Posterior cingulate gyrus (tissue), 11 donors: ENCODE measurements at regions not wholly inside any gene's neighbourhood (a gene's known extent, or its start where the extent isn't known, plus 50 kb on each side); places are given as distances from the start of the nearest gene placed in this dataset.
"Not testable (repeated sequence)": the region's sequence is repeated elsewhere in the genome, so short reads cannot be mapped to it uniquely, and the experiment has no call there.

Experiments
- DNase-seq, 10 donors: peaks; one replicate each; pipeline versions ENCODE4 v3.0.0 to v3.0.0-alpha.2; 2020 to 2021; ENCODE audit warnings: mixed read lengths in 3 of 10
- intact Hi-C: fragments of 100-400 bp; cut with DNase I; formaldehyde crosslinking; loops from one replicate; pipeline ENCODE4 v1.15.1; 2023

DNA sequence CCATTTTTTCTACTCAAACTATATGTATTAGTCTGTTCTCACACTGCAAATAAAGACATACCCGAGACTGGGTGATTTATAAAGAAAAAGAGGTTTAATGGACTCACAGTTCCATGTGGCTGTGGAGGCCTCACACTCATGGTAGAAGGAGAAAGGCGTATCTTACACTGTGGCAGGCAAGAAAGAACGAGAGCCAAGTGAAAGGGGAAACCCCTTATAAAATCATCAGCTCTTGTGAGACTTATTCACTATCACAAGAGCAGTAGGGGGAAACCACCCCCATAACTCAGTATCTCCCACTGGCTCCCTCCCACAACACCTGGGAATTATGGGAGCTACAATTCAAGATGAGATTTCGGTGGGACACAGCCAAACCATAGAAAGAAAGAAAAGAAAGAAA is 266.3 kb upstream of the TLE3 start:
- DNase-seq, intact Hi-C loops: not testable (repeated sequence)

DNA sequence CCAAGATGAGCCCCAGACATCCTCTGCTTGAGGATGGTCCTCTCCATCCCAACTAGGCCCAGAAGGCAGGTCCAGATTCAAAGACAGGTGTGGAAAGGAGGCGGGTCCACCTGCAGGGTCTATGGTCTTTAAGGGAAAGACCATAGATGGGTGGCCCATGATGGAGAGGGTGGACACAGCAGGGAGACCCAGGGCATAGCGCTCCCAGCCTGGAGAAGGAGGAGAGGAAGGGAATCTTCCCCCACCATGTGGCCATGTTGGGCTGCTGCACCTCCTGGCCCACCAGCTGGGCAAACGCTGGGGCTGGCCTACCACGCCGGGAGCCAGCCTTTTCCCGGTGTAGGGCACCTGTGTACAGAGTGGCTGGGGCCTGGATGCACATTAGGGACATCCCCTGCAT is 265.2 kb upstream of the TLE3 start:
- intact Hi-C loops = no loop called here
- DNase-seq = no peak

DNA sequence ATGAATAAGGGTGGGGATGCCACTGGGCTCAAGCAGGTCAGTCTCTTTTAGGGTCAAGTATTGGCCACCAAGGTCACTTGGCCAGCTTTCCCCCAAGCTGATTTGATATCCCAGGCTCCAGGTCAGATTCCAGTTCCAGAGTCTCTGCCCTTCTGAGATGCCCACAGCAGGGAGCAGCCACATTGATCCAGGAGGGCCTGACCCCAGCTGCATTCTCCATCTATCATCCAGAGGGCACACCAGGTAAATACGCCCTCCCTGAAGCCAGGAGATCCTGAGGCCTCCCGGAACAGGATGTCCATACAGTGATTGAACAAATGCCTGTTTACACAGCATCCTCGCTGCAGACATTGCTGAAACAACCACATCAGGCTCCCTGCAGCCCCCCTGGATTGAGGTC is 264.6 kb upstream of the TLE3 start:
- intact Hi-C loops = no loop called here
- no peak for DNase-seq

DNA sequence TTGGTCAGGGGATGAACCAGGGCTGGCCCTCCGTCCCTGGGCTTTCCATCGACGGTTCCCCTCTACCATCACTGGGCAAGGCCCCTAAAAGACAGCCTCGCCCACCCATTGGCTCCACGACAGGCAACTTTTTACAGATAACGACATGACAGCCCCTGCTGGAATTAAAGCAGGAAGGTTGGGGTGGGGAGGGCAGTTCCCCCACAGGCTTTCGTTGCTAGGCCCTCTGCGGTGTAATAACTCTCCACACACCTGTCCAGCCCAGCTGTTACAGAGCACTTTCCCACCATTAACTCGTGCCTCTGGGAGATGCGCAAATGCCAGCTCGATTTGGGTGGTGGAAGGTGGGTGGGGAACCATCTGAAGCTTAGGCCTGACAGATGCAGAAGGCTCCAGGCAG is 264.2 kb upstream of the TLE3 start:
- DNase-seq = no peak
- intact Hi-C loops = no loop called here

DNA sequence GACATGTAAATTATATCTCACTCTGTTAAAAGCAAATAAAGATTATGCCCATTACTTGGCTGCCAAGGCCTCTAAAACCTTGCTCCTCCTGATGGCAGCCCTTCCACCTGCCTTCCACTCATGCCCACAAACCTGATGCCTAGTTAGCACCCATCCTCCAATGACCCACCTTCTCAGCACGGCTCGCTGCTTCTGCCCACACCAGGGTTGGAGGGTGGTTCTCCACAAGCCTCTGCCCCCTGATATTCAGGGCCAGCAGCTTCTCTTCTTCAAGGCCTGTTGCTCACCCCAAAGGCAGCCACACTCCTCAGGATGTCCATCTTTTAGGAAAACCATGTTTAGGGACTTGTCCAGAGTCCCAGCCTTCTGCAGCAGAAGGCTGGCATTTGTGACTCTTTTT is 263.4 kb upstream of the TLE3 start:
- intact Hi-C loops = no loop called here

DNA sequence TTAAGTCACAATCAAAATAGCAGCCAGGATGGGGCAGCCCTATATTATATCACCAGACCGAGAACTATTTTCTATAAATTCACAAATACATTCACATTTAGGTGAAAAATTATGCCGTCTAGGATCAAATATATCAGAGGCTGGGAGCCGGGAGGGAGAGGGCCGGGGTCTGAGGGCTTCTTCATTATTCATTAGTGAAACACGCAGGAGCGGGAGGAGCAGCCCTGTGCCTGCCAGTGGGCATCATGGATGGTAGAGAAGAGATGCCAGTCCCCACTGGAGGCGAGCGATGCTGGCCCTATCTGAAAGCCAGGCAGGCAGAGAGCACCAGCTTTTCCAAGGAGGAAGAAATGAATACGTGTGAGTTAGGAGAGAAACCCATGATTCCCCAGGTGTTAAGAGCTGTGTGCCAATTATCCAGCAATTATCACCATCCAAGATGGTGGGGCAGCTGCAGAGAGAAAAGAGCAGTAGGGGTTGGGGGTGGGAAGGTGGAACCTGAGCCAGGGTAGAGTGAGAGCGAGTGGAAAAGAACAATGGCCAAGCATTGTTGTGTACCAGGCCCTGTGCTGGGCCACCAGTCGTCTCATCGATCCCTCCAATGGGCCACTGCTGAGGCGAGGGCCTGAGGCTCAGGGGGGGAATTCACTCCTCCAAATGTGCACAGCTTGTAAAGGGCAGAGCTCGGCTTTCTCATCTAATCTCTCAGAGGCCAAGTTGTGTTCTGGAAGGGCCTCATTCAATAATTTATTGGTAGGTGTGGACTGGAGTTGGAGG is 261.3 kb upstream of the TLE3 start:
- intact Hi-C loops = no loop called here
- no peak for DNase-seq

More for the DNA sequence above, 263.4 kb upstream of the TLE3 start:
- no peak for DNase-seq

DNA sequence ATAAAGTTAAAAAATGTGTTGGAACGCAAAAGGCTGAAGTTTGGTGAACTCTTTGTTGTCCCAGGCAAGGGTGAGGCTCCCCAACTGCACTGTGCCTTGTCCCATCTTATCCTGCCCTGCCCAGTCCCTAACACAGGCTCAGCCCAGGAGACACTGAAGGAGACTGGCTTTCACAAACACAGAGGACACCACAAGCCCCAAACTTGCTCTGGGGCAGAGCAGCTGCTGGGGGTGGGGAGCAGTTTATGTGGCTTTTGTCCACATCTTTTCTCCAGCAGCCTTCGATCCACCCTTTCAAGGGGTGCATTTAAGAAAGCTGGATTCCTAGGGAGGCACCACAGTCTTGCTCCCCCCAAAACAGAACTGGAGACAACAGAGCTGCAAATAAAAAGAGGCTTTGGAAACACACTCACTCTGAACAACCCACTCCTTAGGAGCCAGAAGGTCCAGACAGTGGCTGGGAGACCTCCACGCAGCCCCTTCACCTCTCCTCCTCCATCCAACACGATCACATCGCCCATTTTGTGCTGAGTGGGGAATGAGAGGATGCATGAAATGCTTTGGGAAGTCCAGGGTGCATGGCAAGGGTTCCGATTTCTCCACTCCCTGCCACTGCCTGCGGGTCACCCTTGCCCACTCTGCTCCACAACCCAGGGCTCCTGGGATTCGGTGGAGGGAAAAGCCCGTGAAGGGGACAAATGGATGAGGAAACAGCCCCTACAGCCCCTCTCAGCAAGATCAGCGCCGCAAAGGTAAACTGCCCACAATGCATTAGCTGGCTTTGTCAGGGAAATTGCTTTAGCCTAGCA is 260.5 kb upstream of the TLE3 start:
- no peak for DNase-seq
- intact Hi-C loops = no loop called here

DNA sequence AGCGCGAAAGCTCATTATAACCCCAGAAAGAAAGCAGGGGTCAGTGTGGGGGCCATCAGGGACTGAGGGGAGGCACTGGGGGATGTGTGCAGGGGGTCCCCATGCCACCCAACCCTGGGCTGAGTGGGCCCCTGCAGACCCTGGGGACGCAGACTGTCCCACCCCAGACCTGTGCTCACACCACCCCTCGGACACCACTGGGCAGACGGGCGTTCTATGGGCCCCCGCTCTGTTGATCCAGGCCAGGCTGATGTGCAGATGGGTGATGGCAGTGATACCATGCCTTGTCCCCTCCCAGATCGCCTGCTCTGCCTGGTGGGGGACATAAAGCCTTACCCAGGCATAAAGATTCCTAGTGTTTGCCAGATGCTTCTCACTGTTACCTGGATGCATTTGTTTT is 259.7 kb upstream of the TLE3 start:
- peak in 1 of 10 donors; percentile 80 for DNase-seq

DNA sequence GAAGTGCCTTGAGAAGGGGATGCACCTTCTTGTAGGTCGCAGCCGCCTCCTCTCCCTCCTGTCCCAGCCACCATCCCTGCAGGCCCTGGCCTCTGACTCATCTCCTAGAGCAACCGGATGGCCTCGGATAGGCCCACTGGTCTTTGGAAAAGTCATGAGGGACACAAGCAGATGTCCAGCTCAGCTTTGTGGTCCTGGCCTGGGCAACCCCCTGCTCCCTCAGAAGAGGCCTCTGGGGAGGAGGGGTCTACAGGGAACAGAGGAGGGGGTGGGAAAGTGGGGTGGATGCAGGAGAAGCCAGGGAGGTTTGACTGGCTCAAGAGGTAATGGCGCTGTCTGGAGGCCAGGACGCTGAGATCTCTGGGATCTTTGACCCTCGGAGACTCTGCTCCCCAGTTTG is 259.2 kb upstream of the TLE3 start:
- peak in 1 of 10 donors; percentile 29 for DNase-seq
- intact Hi-C loops = no loop called here

More for the DNA sequence above, 259.7 kb upstream of the TLE3 start:
- intact Hi-C loops = no loop called here

DNA sequence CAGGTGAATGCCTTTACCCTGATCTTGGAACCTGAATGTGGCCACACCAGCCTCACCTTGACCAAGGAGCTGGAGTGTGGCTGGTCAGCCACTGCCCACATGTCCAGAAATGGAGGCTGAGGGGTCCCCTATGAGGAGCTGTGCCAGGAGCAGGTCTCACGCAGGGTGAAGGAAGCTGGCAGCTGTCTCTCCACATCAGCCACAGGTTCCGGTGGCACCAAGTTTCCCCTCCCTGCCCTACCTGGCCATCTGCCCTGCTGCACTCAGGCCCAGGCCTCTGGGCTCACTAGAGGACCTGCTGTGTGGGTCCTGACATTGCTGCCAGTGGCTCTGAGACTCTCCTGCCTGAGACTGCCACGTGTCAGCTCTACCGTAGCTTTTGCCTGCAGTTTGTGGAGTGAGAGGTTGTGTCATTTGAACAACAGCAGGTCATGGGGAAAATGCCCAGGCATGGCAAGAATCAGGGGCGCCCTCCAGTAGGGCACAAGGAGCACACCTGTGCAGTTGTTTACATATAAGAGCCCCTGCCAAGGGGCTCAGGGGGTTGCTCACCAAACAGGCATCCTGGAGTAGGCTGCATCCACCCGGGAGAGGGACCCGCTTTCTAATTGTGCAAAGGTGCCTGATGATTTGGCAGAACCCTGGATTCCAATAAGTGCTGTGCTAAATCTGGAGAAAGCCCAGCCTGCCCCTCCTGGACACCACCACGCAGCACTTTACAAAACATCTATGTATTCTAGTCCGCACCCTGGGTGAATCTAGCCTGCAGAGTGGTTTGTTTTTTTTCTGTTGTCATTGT is 258.5 kb upstream of the TLE3 start:
- DNase-seq = peak in 1 of 10 donors; percentile 62
- intact Hi-C loops = no loop called here

DNA sequence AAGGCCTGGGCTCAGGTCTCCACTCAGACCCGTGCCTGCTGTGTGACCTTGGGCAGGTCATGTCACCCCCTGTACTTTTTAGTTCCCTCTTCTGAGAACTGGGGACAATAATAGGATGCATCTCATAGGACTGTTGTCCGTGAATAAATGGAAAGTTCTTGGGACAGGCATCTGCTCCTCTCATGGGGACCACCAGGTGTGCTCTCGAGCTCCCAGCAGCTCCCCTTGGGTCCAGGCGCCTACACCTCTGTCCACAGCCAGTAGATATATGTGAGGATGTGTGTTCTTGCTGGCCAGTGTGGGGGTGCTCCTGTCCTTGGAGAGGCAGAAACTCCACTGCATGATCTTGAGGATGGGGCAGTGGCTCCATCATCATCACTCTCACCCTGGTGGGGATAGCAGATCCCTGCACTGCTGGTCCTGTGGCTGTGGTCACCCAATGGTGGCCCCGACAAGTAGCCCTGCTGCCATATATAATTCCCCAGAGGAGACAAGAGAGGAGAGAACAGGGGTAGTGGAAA is 257.6 kb upstream of the TLE3 start:
- intact Hi-C loops = no loop called here
- no peak for DNase-seq

DNA sequence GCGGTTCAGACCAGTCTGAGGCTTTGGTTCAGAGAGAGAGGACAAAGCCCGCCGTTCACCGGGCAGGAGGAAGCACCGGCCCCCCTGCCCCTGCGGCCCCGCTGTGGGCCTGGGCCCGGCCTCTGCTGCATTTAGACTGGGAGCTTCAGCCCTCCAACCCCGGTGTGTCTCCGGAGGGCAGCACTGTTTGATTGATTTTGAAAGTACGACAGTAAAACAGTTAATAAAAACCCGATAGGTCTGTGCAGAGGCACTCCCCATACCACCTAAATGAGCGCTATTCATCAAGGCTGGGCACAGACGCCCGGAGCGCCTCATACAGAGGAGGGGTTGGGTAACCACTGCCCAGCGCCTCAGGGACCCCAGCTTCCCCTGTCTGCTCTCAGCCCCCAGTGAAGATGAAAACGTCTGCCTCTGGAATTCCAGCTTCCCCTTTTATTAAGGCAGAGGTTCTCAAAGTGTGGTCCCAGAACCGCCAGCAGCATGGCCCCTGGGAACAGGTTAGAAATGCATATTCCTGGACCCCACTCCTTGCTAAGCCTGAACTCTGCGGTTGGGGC is 256.7 kb upstream of the TLE3 start:
- no peak for DNase-seq
- intact Hi-C loops = no loop called here

DNA sequence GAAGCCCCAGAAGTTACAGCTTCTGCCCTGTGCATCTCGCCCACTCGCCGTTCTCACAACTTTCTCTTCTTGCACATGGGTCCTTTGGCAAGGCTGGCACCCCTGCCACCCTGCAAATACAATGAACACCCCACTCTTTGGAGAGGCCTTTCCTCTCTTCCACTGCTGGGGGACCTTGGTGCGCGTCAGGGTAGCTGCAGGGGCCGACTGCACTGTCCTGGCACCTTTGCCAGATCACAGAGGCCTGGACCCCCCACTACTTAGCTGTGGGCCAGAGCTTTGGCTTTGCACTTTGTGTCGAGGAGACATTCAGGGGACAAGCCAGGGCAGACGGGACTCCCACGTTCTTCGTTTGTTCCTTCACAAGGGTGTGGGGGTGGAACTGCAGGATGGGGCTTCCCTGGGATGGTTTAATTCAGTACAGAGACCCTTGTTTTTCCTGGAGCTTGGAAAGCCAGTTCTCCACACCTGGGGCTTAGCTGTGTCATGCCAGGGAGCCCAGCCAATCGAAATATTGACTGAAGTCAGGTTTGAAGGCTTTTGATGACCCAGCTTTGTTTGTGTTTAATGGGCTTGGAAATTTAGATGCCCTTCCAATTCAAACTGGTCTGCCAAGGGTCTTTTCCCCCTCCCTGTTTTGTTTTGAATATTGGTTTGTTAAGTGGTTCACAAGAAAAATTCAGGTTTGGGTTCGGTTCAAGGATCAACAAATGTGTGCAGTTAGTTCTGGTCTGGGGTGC is 256.1 kb upstream of the TLE3 start:
- DNase-seq = peak in 1 of 10 donors; percentile 25
- intact Hi-C loops = no loop called here

DNA sequence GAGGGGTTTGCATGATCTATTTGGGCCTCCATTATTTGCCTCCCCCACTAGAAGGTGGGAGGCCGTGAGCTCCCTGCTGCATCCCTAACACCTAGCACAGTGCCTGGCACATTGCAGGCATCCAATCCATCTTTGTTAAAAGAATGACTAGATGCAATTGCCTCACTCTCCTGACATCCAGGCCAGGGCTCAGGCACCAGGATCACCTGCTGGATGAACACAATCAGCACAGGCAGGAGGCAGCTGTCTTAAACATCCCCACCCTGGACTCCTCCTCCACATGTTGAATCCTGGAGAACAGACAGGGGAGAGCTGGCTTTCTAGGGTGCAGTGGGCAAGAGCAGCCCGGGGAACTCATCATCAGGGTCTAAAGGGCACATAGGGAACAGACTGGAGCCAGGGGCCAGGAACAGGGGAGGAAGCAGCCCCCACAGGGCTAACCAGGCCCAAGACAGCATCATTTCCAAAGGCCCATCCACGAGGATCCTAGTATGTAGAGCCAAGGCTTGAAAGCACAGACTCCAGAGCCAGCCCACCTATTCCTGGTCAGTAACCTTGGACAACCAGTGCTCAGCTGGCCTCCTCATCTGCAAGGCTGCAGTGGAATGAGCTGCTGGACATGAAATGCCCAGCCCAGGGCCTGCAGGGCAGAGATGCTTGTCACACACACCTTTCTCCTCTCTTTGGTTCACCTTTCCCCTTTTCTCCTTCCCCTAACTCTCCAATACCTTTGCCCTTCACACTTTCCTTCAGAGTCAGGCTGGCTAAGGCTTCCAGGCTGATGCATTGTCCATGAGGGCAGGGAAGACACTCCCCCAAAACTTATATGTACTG is 254.4 kb upstream of the TLE3 start:
- DNase-seq = no peak
- intact Hi-C loops = no loop called here

DNA sequence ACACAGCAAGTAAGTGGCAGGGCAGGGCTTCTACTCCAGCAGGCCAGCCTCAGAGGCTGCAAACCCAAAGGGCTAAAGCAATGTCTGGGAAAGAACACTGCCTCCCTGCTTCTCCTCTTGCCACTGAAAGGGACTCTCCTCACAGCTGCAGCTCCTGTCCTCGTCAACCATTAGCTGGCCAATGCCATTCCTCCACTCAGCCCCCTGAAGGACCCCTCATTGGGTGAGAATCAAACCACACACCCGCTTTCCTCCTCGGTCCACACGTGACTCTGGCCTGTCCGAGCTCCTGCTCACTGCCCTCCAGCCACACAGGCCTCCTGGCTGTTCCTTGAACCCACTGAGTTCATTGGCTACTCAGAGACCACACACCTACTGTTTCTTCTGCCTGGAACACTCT is 253.7 kb upstream of the TLE3 start:
- intact Hi-C loops = no loop called here
- no peak for DNase-seq

DNA sequence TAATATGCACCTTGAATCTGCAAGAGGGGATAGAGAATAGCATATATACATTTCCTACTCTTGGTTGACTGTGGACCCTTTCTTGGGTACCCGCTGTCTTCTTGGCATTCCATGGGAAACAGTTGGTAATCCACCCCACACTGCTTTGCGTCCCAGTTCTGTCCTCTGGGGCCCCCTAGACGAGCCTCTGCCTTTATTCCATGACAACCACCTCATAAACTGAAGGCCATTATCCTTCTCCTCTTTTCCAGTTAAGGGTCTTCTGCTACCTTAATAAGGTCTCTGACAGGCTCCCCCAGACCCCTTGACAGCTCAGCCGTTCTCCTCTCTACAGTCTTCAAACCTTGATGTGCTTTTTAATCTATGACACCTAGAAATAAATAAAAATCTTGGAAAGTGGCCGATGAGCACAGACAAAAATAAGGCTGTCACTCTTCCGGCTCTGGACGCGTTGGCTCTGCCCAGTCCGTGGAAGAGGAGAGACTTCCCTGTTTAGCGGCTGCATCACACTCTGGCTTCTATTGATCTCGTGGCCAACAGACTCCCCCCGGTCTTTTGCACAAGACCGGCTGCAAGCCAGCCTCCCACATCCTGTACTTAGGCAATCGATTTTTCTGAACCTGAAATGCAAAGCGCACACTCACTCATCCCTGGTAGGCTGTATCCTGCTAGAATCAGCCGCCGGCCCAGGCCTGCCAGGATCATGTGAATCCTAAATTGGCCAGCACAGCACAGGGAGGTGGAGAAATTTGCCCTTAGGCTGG is 251.0 kb upstream of the TLE3 start:
- intact Hi-C loops = no loop called here
- DNase-seq = peak in 2 of 10 donors; percentile 12 to 88

DNA sequence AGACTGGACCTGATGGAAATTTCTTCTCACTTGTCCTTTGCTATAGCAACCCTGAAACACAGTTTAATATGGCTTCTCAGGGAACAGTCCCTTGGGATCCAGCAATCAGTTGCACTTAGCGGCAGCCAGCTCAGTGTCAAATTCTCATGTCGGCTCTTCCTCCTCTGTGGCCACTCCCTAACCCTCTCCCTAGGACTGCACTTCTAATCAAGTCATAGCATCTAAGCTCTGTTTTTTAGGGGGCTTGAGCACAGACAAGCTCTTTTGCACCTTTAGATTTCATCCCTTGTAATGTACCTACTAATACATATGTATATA is 250.5 kb upstream of the TLE3 start:
- intact Hi-C loops = no loop called here
- DNase-seq = no peak
